HEK293 (cell line): ENCODE measurements at regions not wholly inside any gene's neighbourhood (a gene's known extent, or its start where the extent isn't known, plus 50 kb on each side); places are given as distances from the start of the nearest gene placed in this dataset.

ENCODE experiments used
- KLF1 ChIP-seq: fragments of 450-650 bp; formaldehyde crosslinking; IDR thresholded peaks from 2 replicates; pipeline ENCODE4 v1.5.1; 2016; ENCODE audit warnings: missing biosample characterization, missing genetic modification characterization
- MZF1 ChIP-seq: fragments of 450-650 bp; formaldehyde crosslinking; IDR thresholded peaks from 2 replicates; pipeline ENCODE4 v1.5.1; 2017; ENCODE audit warnings: missing biosample characterization, missing genetic modification characterization, borderline replicate concordance
- PBX3 ChIP-seq: sonication (generic); formaldehyde crosslinking; IDR thresholded peaks from 2 replicates; pipeline ENCODE4 v1.8.1; 2022; ENCODE audit warnings: mild to moderate bottlenecking, moderate library complexity, missing genetic modification reagents
- ZNF426 ChIP-seq: fragments of 450-650 bp; formaldehyde crosslinking; IDR thresholded peaks from 2 replicates; pipeline ENCODE4 v1.5.1; 2017; ENCODE audit warnings: missing biosample characterization, missing genetic modification characterization, mild to moderate bottlenecking, inconsistent platforms, moderate library complexity
- ZNF510 ChIP-seq: fragments of 450-650 bp; formaldehyde crosslinking; IDR thresholded peaks from 2 replicates; pipeline ENCODE4 v1.5.1; 2018; ENCODE audit warnings: mild to moderate bottlenecking, missing genetic modification characterization, missing biosample characterization; ENCODE audit not compliant: insufficient replicate concordance
- ZNF610 ChIP-seq: fragments of 450-650 bp; formaldehyde crosslinking; IDR thresholded peaks from 2 replicates; pipeline ENCODE4 v1.5.1; 2016; ENCODE audit warnings: missing biosample characterization, missing genetic modification characterization, borderline replicate concordance
- ZNF707 ChIP-seq: fragments of 450-650 bp; formaldehyde crosslinking; IDR thresholded peaks from 2 replicates; pipeline ENCODE4 v1.5.1; 2016; ENCODE audit warnings: missing biosample characterization, missing genetic modification characterization
- TF ChIP-seq, protein P1 (sequence below): fragments of 450-650 bp; formaldehyde crosslinking; IDR thresholded peaks from 2 replicates; pipeline ENCODE4 v1.5.1; 2016; ENCODE audit warnings: missing biosample characterization, missing genetic modification characterization

GRCh38 chr18:50494569-50494968, 65.3 kb upstream of the MAPK4 start:
- TF ChIP-seq ZNF426 (tag by site-specific recombination) (no peak), MZF1 (tag by site-specific recombination) (no peak), KLF1 (no peak), PBX3 (no peak), ZNF610 (tag by site-specific recombination) (no peak), ZNF510 (tag by site-specific recombination) (no peak), ZNF707 (tag by site-specific recombination) (no peak)
- TF ChIP-seq, protein P1, sequence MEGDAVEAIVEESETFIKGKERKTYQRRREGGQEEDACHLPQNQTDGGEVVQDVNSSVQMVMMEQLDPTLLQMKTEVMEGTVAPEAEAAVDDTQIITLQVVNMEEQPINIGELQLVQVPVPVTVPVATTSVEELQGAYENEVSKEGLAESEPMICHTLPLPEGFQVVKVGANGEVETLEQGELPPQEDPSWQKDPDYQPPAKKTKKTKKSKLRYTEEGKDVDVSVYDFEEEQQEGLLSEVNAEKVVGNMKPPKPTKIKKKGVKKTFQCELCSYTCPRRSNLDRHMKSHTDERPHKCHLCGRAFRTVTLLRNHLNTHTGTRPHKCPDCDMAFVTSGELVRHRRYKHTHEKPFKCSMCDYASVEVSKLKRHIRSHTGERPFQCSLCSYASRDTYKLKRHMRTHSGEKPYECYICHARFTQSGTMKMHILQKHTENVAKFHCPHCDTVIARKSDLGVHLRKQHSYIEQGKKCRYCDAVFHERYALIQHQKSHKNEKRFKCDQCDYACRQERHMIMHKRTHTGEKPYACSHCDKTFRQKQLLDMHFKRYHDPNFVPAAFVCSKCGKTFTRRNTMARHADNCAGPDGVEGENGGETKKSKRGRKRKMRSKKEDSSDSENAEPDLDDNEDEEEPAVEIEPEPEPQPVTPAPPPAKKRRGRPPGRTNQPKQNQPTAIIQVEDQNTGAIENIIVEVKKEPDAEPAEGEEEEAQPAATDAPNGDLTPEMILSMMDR (tag by site-specific recombination) = no peak
